Activated CD4-positive, alpha-beta memory T cell treated with anti-CD3 and anti-CD28 coated beads, Interleukin-2, amount 10 ng/mL, durations not matched to agents 7 days and 5 days (primary cell): ENCODE measurements at regions not wholly inside any gene's neighbourhood (a gene's known extent, or its start where the extent isn't known, plus 50 kb on each side); places are given as distances from the start of the nearest gene placed in this dataset.
A peak's percentile ranks its signal among the peaks of the same experiment; 100 is the strongest.
"Not testable (repeated sequence)": the region's sequence is repeated elsewhere in the genome, so short reads cannot be mapped to it uniquely, and the experiment has no call there.

ENCODE experiments used
- CTCF ChIA-PET: fragments of 350-600 bp; sonication (Branson Sonifier 250); formaldehyde crosslinking; loops from one replicate; lab custom pipeline; 2021; ENCODE audit warnings: antibody characterized with exemption, inconsistent platforms; lab: Charles Lee
- POLR2A ChIA-PET: fragments of 350-600 bp; sonication (Branson Sonifier 250); formaldehyde crosslinking; loops from one replicate; lab custom pipeline; 2021; ENCODE audit warnings: antibody characterized with exemption; lab: Charles Lee
- DNase-seq: peaks from one replicate; pipeline ENCODE4 v3.0.0-alpha.2; 2020
- H3K27ac Mint-ChIP-seq: one replicate; pipeline ENCODE4 v1.8.0; 2021; ENCODE audit warnings: mild to moderate bottlenecking, mixed read lengths
- H3K27me3 Mint-ChIP-seq: one replicate; pipeline ENCODE4 v1.8.0; 2021; ENCODE audit warnings: mixed read lengths
- H3K36me3 Mint-ChIP-seq: one replicate; pipeline ENCODE4 v1.8.0; 2021; ENCODE audit warnings: low read depth, mixed read lengths
- H3K4me1 Mint-ChIP-seq: one replicate; pipeline ENCODE4 v1.8.0; 2021; ENCODE audit warnings: mixed read lengths
- H3K4me3 Mint-ChIP-seq: one replicate; pipeline ENCODE4 v1.8.0; 2021; ENCODE audit warnings: mild to moderate bottlenecking, mixed read lengths
- H3K9me3 Mint-ChIP-seq: one replicate; pipeline ENCODE4 v1.8.0; 2021; ENCODE audit warnings: mixed read lengths

DNA sequence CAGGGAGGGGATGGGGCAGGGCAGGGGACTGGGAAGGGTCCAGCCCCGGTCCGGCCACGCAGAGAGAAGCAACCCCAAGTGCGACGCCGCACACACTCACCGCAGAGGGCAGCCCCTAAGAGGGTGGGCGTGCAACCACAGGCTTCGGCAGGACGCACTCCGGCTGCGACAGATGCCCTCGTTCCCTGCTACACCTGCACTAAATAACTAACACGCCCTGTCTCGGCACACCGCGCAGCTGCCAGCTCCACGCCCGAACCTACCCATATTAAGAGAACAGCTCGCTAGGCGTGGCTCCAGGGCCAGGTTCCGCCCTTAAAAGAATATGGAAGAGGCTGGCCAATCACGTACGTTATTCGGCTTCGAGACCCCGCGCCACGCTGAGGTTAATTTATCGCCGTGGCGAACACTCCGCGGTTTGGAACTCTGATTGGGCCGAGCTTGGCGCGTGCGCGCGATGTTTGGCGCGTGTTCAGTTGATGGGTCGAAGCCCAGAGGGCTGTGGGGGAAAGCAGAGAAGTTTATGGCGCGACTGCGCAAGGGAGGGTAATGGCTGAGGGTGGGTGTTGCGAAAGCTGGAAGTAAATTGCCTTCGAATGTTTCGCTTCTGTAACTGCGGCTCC lies 91.1 kb downstream of the OR13A1 start:
- Mint-ChIP-seq H3K9me3 (peaks cover 2% of the 10 kb centered on the region), H3K4me1 (no peaks in the 10 kb centered on the region), H3K4me3 (no peak overlapping the region), H3K36me3 (no peaks in the 10 kb centered on the region), H3K27me3 (peaks cover 23% of the 10 kb centered on the region), H3K27ac (no peak overlapping the region)
- no peak for DNase-seq
- POLR2A ChIA-PET, result no interaction called here
- CTCF ChIA-PET, result no interaction called here

DNA sequence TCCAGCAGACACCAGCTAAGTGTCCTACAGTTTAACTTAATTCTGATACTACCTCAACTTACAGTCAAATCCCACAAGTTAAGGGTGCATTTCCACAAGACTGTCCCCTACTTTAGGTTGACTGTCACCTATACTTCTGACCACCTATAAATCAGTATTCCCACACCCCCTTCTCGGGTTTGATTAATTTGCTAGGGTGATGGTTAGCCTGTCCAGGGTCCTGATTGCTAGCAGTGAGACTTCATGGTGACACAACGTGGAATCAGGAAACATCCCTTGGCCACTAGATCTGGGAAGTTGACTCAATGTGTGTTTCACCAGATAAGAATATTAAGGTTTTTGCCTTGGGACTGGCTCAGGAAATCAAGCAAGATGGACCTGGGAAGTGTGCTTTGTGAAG lies 88.4 kb downstream of the OR13A1 start:
- H3K27me3 Mint-ChIP-seq, result peaks cover 23% of the 10 kb centered on the region
- no peaks in the 10 kb centered on the region for H3K36me3 Mint-ChIP-seq
- H3K27ac Mint-ChIP-seq, result no peak overlapping the region
- ChIA-PET CTCF (no interaction called here), POLR2A (no interaction called here)
- H3K4me1 Mint-ChIP-seq, result no peaks in the 10 kb centered on the region
- H3K4me3 Mint-ChIP-seq, result no peak overlapping the region
- DNase-seq, result no peak
- peaks cover 9% of the 10 kb centered on the region for H3K9me3 Mint-ChIP-seq

DNA sequence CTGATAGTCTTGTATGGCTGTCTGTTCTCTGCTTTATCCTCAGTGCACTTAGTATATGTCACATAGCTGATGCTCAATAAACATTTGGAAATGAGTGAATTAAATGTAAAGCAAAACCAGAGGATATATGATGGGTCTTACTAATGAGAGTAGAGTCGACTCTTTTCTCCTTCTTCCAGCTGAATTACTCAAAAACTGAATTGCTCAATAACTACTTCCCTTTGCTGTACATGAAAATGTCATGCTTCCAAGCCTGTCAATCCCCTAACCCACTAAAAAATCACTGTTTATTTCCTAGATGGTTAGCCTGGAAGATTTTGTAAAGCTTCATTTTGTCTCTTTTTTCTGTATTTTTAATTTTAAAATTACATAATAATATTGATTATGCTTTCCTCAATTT lies 88.0 kb downstream of the OR13A1 start:
- CTCF ChIA-PET, result no interaction called here
- POLR2A ChIA-PET, result no interaction called here
- H3K9me3 Mint-ChIP-seq, result peaks cover 9% of the 10 kb centered on the region
- H3K27me3 Mint-ChIP-seq, result peaks cover 23% of the 10 kb centered on the region
- H3K4me1 Mint-ChIP-seq, result no peaks in the 10 kb centered on the region
- no peak for DNase-seq
- no peak overlapping the region for H3K4me3 Mint-ChIP-seq
- no peaks in the 10 kb centered on the region for H3K36me3 Mint-ChIP-seq
- H3K27ac Mint-ChIP-seq, result no peak overlapping the region

DNA sequence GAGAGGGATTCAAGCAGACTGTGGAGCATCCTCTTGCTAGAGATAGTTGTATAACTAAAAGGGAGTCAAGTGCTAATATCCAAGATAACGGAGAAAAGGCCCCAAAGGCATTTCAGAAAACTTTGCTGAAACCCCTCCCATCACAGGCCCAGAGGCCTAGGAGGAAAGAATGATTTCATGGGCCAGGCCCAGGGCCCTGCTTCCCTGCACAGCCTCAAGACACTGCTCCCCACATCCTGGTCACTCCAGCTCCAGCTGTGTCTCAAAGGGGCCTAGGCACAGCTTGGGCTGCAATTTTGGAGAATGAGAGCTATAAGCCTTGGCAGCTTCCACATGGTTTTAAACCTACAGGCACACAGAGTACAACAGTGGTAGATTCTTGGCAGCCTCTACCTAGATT lies 85.6 kb downstream of the OR13A1 start:
- no peaks in the 10 kb centered on the region for H3K4me1 Mint-ChIP-seq
- H3K9me3 Mint-ChIP-seq, result peaks cover 9% of the 10 kb centered on the region
- CTCF ChIA-PET, result no interaction called here
- no peak overlapping the region for H3K4me3 Mint-ChIP-seq
- no peaks in the 10 kb centered on the region for H3K36me3 Mint-ChIP-seq
- H3K27ac Mint-ChIP-seq, result no peak overlapping the region
- POLR2A ChIA-PET, result no interaction called here
- no peak for DNase-seq
- peaks cover 26% of the 10 kb centered on the region for H3K27me3 Mint-ChIP-seq

DNA sequence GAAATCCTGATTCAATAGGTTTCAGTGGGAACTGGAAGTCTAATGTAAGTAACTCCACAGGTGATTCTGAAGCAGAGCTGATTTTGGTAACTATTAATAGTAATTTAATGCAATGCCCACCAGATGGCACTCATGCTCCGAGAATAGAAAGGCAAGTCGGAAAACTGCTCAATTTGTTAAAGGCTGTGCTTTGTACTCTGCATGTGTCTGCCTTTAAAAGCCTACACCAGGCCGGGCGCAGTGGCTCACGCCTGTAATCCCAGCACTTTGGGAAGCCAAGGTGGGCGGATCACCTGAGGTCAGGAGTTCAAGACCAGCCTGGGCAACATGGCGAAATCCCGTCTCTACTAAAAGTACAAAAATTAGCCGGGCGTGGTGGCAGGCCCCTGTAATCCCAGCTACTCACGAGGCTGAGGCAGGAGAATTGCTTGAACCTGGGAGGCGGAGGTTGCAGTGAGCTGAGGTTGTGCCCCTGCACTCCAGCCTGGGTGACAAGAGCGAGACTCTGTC lies 80.1 kb downstream of the OR13A1 start:
- H3K27me3 Mint-ChIP-seq, H3K27ac Mint-ChIP-seq, H3K4me3 Mint-ChIP-seq, POLR2A ChIA-PET, H3K36me3 Mint-ChIP-seq, H3K9me3 Mint-ChIP-seq: not testable (repeated sequence)
- CTCF ChIA-PET, result interaction anchor here (0.6 to 1.6 kb wide), 19 partner anchors 10 to 1012 kb away, joined by 3 to 10 read pairs (median 4); partner anchors contain the start of gene ZFAND4
- H3K4me1 Mint-ChIP-seq, result peaks cover 16% of the 10 kb centered on the region
- DNase-seq, result peak; percentile 71

DNA sequence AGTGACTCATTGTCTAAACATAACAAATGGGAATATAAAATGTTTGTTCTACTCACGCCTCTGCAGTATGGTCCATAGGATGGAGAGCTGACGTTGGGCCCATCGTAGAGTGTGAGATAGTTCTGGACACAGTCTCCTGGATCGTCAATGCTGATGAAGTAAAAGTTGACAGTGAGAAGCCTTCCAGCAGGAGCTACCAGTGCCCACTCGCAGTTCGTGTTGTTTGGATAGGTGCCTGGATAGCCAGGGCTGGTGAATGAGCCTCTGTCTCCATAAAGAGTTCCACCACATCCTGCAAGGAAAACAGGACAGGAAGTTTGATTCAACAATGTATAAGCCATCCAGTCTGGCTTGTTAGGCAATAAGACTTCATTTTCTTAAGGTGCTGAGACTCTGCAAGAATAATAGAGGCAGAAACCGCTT lies 79.6 kb downstream of the OR13A1 start:
- Mint-ChIP-seq H3K4me1 (peaks cover 16% of the 10 kb centered on the region), H3K27ac (no peak overlapping the region), H3K4me3 (no peak overlapping the region), H3K27me3 (peaks cover 3% of the 10 kb centered on the region), H3K9me3 (no peaks in the 10 kb centered on the region), H3K36me3 (no peaks in the 10 kb centered on the region)
- ChIA-PET CTCF (interaction anchor here (0.6 to 1.5 kb wide), 11 partner anchors 14 to 1012 kb away, joined by 3 to 5 read pairs (median 4); partner anchors contain the start of gene ZFAND4), POLR2A (no interaction called here)
- no peak for DNase-seq

DNA sequence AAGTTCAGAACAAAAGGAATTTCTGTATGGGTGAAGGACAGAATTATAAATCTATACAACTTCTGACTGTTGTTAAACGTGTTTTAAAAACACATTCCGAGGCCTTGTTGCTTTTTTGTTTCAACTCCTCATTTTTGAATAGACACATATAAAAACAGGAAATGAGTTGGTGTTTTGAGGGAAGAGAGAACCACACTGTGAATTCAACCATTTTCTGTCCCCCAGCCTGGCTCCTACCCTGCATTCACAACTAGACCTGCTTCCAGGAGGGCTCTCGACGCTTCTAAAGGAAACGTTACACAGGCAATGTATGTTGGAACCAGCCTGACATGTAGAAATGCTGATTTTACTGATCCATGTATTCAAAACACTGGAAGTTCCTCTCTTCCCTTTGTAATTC lies 76.5 kb downstream of the OR13A1 start:
- peaks cover 27% of the 10 kb centered on the region for H3K4me1 Mint-ChIP-seq
- no peaks in the 10 kb centered on the region for H3K36me3 Mint-ChIP-seq
- no peak overlapping the region for H3K4me3 Mint-ChIP-seq
- ChIA-PET POLR2A (no interaction called here), CTCF (no interaction called here)
- no peak for DNase-seq
- no peaks in the 10 kb centered on the region for H3K27me3 Mint-ChIP-seq
- H3K27ac Mint-ChIP-seq, result no peak overlapping the region
- H3K9me3 Mint-ChIP-seq, result no peaks in the 10 kb centered on the region

DNA sequence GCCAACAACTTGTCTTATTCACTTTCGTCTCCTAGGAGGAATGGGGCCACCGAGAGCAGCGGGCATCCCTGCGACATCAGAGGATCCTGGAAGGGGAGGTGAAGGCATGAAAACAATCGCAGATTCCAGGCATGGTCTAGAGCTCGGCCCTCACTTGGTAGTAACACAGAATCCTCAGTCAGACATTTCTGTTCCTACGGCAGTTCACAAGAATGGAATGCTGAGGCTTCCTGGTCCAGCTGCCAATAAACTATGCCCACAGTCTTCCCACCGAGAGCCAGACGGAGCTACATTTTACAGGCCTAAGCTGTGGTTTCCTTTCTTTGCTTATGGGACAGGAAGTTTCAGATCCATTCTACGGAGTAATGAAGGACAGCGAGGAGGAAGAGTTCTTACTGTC lies 75.8 kb downstream of the OR13A1 start:
- ChIA-PET CTCF (interaction anchor here (2.9 kb wide), 1 partner anchor 10 kb away, joined by 20 read pairs; no protein-coding TSS in a partner anchor), POLR2A (no interaction called here)
- Mint-ChIP-seq H3K4me3 (no peak overlapping the region), H3K27me3 (no peaks in the 10 kb centered on the region), H3K9me3 (no peaks in the 10 kb centered on the region), H3K27ac (no peak overlapping the region), H3K4me1 (peaks cover 29% of the 10 kb centered on the region), H3K36me3 (no peaks in the 10 kb centered on the region)
- DNase-seq, result no peak

DNA sequence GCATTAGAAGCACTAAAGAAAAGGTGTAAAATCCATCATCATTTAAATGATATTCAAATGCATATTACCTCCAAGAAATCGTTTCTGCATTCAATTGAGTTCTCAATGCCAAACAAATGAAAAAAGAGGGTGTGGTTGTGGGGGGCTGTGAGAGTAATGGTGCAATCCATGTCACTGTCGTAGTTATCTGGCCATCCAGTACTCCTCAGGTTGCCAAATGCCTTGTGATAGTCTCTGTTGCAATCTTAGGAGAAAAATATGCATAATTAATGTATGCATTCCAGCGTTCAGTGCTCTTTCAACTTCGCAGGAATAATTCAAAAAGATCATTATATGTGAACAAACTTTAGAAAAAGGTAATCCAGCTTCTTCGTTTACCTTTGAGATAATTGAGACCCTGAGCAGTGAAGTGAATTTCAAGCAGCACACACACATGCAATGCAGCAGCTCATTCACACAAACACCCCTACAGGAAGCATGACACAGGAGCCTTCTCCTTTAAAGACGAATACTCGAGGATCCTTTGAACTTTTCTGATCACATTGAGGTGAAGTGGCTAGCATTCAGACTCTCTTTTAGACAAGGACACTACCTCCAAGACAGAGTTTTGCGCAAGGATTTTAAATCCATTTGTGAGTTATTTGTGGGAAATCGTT lies 73.4 kb downstream of the OR13A1 start:
- H3K4me1 Mint-ChIP-seq, result peaks cover 29% of the 10 kb centered on the region
- POLR2A ChIA-PET, result no interaction called here
- no peak overlapping the region for H3K27ac Mint-ChIP-seq

DNA sequence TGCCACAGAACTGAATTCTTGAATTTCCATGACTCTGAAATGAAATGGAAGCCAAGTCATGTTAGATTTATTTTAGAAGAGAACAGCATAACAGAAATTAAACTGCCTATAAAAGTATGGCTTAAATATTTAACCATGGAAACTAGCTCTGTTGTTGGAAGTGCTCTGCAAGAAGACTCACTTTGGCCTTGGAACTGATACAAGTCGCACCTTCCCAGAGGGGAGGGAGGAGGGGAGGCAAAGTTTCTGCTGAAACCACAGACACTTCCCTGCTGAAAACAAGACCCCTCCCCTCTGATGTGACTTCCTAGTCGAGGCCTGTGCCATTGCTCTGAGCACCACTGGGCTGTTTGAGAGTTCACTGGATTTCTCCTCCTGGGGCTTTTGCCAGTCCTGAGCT lies 72.1 kb downstream of the OR13A1 start:
- POLR2A ChIA-PET, result no interaction called here
- no peaks in the 10 kb centered on the region for H3K9me3 Mint-ChIP-seq
- H3K27ac Mint-ChIP-seq, result no peak overlapping the region
- peaks cover 12% of the 10 kb centered on the region for H3K27me3 Mint-ChIP-seq
- H3K4me3 Mint-ChIP-seq, result no peak overlapping the region
- peaks cover 28% of the 10 kb centered on the region for H3K4me1 Mint-ChIP-seq
- no peak for DNase-seq
- H3K36me3 Mint-ChIP-seq, result no peaks in the 10 kb centered on the region
- CTCF ChIA-PET, result no interaction called here

More for the DNA sequence above, 73.4 kb downstream of the OR13A1 start:
- CTCF ChIA-PET, result interaction anchor here (2.9 kb wide), 1 partner anchor 8 kb away, joined by 20 read pairs; no protein-coding TSS in a partner anchor
- no peak for DNase-seq
- no peaks in the 10 kb centered on the region for H3K9me3 Mint-ChIP-seq
- no peak overlapping the region for H3K4me3 Mint-ChIP-seq
- no peaks in the 10 kb centered on the region for H3K36me3 Mint-ChIP-seq
- peaks cover 6% of the 10 kb centered on the region for H3K27me3 Mint-ChIP-seq

DNA sequence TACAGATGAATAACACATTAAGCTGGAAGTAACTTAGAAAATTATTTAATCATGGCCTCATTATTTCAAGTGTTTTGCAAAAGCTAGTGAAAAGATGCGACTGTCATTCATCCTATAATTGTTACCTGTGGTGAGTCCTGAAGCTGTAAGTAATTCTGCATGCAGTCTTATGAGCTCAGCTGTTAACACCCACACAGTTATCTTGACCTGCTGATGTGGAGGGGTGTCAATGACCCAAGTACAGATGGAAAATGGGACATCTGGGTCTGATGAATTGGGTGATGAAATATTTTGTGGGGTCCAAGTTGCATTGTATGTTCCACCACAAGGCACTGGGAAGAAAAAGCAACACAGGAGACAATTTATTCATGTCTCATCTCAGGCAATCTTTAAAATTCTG lies 68.9 kb downstream of the OR13A1 start:
- Mint-ChIP-seq H3K9me3 (no peaks in the 10 kb centered on the region), H3K36me3 (no peaks in the 10 kb centered on the region), H3K4me1 (peaks cover 20% of the 10 kb centered on the region), H3K4me3 (no peak overlapping the region), H3K27ac (no peak overlapping the region), H3K27me3 (peaks cover 20% of the 10 kb centered on the region)
- POLR2A ChIA-PET, result no interaction called here
- CTCF ChIA-PET, result interaction anchor here (0.7 kb wide), 1 partner anchor 423 kb away, joined by 3 read pairs; no protein-coding TSS in a partner anchor
- DNase-seq, result no peak

DNA sequence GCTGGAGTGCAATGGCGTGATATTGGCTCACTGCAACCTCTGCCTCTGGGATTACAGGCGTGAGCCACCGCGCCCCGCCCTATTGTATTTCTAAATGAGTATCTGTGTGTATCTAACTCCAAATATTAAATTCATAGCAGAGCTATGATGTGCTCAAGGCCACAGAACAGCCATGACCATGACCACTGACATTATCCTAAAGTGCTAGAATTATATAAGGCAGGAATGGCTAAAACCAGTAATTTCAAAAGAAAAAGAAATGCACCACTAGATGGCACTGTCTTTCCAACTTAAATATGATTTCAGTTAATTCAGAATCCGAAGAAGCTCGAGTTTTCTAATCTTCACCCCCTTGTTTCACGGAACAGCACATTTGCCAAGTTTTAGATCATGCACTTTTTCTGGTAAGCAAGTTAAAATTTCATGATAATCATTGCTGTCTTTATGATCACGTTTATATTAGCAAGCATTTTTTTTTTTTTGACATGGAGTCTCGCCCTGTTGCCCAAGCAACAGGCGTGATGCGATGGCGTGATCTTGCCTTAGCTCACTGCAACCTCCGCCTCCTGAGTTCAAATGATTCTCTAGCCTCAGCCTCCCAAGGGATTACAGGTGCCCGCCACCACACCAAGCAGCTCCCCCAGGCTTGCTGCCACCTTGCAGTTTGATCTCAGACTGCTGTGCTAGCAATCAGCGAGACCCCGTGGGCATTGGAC lies 65.3 kb downstream of the OR13A1 start:
- no peak for DNase-seq
- Mint-ChIP-seq H3K9me3 (no peaks in the 10 kb centered on the region), H3K36me3 (no peaks in the 10 kb centered on the region), H3K4me1 (peaks cover 15% of the 10 kb centered on the region), H3K27ac (no peak overlapping the region), H3K4me3 (peak overlapping the region; percentile 42), H3K27me3 (peaks cover 20% of the 10 kb centered on the region)
- CTCF ChIA-PET, result interaction anchor here (0.6 to 2.9 kb wide), 22 partner anchors 9 to 979 kb away, joined by 3 to 21 read pairs (median 4); partner anchors contain the start of gene ZFAND4
- POLR2A ChIA-PET, result interaction anchor here (0.7 kb wide), 1 partner anchor 479 kb away, joined by 4 read pairs; no protein-coding TSS in a partner anchor

DNA sequence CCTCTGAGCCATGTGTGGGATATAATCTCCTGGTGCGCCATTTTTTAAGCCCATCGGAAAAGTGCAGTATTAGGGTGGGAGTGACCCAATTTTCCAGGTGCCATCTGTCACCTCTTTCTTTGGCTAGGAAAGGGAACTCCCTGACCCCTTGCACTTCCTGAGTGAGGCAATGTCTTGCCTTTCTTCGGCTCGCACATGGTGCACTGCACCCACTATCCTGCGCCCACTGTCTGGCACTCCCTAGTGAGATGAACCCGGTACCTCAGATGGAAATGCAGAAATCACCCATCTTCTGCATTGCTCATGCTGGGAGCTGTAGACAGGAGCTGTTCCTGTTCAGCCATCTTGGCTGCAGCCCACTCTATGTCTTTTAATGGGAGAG lies 64.7 kb downstream of the OR13A1 start:
- H3K4me3 Mint-ChIP-seq, H3K27ac Mint-ChIP-seq, H3K9me3 Mint-ChIP-seq, H3K36me3 Mint-ChIP-seq, POLR2A ChIA-PET, DNase-seq: not testable (repeated sequence)
- peaks cover 20% of the 10 kb centered on the region for H3K27me3 Mint-ChIP-seq
- peaks cover 15% of the 10 kb centered on the region for H3K4me1 Mint-ChIP-seq
- CTCF ChIA-PET, result interaction anchor here (0.6 to 2.9 kb wide), 21 partner anchors 10 to 978 kb away, joined by 3 to 21 read pairs (median 4); partner anchors contain the start of gene ZFAND4
